ENCODE measurements at regions not wholly inside any gene's neighbourhood (a gene's known extent, or its start where the extent isn't known, plus 50 kb on each side); places are given as distances from the start of the nearest gene placed in this dataset.
"Not testable (repeated sequence)": the region's sequence is repeated elsewhere in the genome, so short reads cannot be mapped to it uniquely, and the experiment has no call there.

DNA sequence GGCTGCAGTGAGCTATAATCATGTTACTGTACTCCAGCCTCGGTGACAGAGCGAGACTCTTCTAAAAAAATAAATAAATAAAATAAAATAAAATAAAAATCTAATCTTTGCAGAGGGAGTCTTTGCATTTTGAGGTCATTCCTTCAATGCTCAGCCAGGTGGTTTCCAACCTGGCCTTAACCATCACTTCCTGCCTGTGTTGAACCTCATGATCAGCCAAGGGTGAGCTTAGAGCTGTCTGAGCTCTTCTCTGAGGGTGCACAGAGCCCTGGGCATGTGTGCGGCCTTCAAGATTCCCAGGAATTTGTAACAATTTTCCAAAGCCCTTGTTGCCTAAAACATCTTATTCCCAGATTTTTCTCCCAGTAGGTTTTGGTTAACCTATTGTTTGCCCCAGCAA, 94.3 kb downstream of the KCNJ12 start:
- DNase-seq (ENCODE audit: low spot score); CTCF ChIA-PET; H3K4me3 ChIP-seq (ENCODE audit: low read depth, low read length, poor library complexity, severe bottlenecking); intact Hi-C loops (cut with micrococcal nuclease; ENCODE audit: unreplicated experiment); H3K36me3 ChIP-seq (ENCODE audit: insufficient read depth, low read length, poor library complexity, severe bottlenecking); H3K27ac ChIP-seq (ENCODE audit: low read depth, low read length, poor library complexity, severe bottlenecking); H3K4me1 ChIP-seq (ENCODE audit: insufficient read depth, low read length, poor library complexity, severe bottlenecking); BruUV-seq (replicated peaks); H3K9me3 ChIP-seq (ENCODE audit: low read depth, low read length, poor library complexity, severe bottlenecking): not testable (repeated sequence)
- peaks cover 48% of the 10 kb centered on the region for H3K27me3 ChIP-seq (replicated peaks; ENCODE audit: insufficient read depth, low read depth, low read length, poor library complexity)
- POLR2A ChIA-PET (ENCODE audit: low non-redundant PET): interaction anchor here (0.6 kb wide), 1 partner anchor 1203 kb away, joined by 3 read pairs; no protein-coding TSS in a partner anchor

DNA sequence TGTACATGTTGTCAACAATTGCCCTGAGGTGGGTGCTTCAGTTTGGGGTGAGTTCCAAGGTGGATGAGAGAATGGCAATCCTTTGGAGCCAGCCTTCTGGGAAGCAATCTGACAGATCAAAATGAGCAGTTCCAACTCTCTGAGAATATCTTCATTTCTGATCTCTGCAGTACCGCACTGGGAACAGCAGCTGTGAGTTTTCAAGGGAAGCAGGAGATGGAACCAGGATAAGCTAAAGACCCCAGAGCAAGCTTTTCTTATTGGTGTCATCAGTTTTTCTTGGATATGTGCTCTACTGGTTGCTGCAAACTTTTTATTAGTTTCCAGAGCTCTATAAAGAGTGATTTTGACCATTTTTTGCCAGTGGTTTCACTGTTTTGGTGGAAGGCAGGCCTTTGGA, 94.7 kb downstream of the KCNJ12 start:
- Histone ChIP-seq H3K4me1 (ENCODE audit: insufficient read depth, low read length, poor library complexity, severe bottlenecking) (no peaks in the 10 kb centered on the region), H3K27ac (ENCODE audit: low read depth, low read length, poor library complexity, severe bottlenecking) (no peak overlapping the region), H3K9me3 (ENCODE audit: low read depth, low read length, poor library complexity, severe bottlenecking) (no peaks in the 10 kb centered on the region), H3K4me3 (ENCODE audit: low read depth, low read length, poor library complexity, severe bottlenecking) (no peak overlapping the region), H3K27me3 (replicated peaks; ENCODE audit: insufficient read depth, low read depth, low read length, poor library complexity) (peaks cover 48% of the 10 kb centered on the region), H3K36me3 (ENCODE audit: insufficient read depth, low read length, poor library complexity, severe bottlenecking) (no peaks in the 10 kb centered on the region)
- BruUV-seq (replicated peaks): no TSS peak
- ChIA-PET CTCF (no interaction called here), POLR2A (ENCODE audit: low non-redundant PET) (interaction anchor here (0.6 kb wide), 1 partner anchor 1203 kb away, joined by 3 read pairs; no protein-coding TSS in a partner anchor)
- TF ChIP-seq CTCF (conservative IDR thresholded peaks at IDR 0.05; ENCODE audit: low read depth, low read length) (no peak), EZH2 (IDR thresholded peaks at IDR 0.05; ENCODE audit: borderline replicate concordance, low read depth, low read length, poor library complexity, severe bottlenecking) (no peak)
- no peak for DNase-seq (ENCODE audit: low spot score)
- intact Hi-C loops (cut with micrococcal nuclease; ENCODE audit: unreplicated experiment): no loop called here

DNA sequence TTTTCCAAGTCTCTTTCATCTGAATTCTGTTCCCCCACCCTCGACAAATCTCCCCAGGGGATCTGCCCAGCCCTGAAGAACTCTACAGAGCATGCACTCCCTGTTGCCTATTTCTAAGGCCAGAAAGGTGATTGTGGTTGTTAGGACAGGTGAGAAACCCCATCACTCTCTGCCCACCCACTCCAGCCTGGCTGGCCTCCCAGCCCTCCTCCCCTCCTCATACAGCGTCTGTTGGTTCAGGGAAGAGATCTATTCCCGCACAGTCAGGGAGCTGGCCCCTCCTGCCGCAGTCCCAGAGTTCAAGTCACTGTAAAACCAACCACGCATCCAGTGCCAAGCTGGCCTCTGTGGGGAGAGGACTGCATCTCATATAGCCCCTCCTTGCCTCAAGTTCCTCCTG, 98.7 kb downstream of the KCNJ12 start:
- BruUV-seq (replicated peaks): no TSS peak
- Histone ChIP-seq H3K9me3 (ENCODE audit: low read depth, low read length, poor library complexity, severe bottlenecking) (no peaks in the 10 kb centered on the region), H3K27ac (ENCODE audit: low read depth, low read length, poor library complexity, severe bottlenecking) (no peak overlapping the region), H3K36me3 (ENCODE audit: insufficient read depth, low read length, poor library complexity, severe bottlenecking) (no peaks in the 10 kb centered on the region), H3K4me1 (ENCODE audit: insufficient read depth, low read length, poor library complexity, severe bottlenecking) (no peaks in the 10 kb centered on the region), H3K27me3 (replicated peaks; ENCODE audit: insufficient read depth, low read depth, low read length, poor library complexity) (peaks cover 63% of the 10 kb centered on the region), H3K4me3 (ENCODE audit: low read depth, low read length, poor library complexity, severe bottlenecking) (no peak overlapping the region)
- no peak for DNase-seq (ENCODE audit: low spot score)
- TF ChIP-seq EZH2 (IDR thresholded peaks at IDR 0.05; ENCODE audit: borderline replicate concordance, low read depth, low read length, poor library complexity, severe bottlenecking) (no peak), CTCF (conservative IDR thresholded peaks at IDR 0.05; ENCODE audit: low read depth, low read length) (no peak)
- POLR2A ChIA-PET (ENCODE audit: low non-redundant PET): no interaction called here
- CTCF ChIA-PET: no interaction called here
- intact Hi-C loops (cut with micrococcal nuclease; ENCODE audit: unreplicated experiment): no loop called here

GRCh38 chr17:21475571-21475970, 99.4 kb downstream of the KCNJ12 start:
- intact Hi-C loops (cut with micrococcal nuclease; ENCODE audit: unreplicated experiment): no loop called here
- DNase-seq (ENCODE audit: low spot score): no peak
- no TSS peak for BruUV-seq (replicated peaks)
- no peak overlapping the region for H3K4me3 ChIP-seq (ENCODE audit: low read depth, low read length, poor library complexity, severe bottlenecking)
- H3K4me1 ChIP-seq (ENCODE audit: insufficient read depth, low read length, poor library complexity, severe bottlenecking): no peaks in the 10 kb centered on the region
- no peak for TF ChIP-seq EZH2 (IDR thresholded peaks at IDR 0.05; ENCODE audit: borderline replicate concordance, low read depth, low read length, poor library complexity, severe bottlenecking)
- TF ChIP-seq CTCF (conservative IDR thresholded peaks at IDR 0.05; ENCODE audit: low read depth, low read length): no peak
- H3K9me3 ChIP-seq (ENCODE audit: low read depth, low read length, poor library complexity, severe bottlenecking): no peaks in the 10 kb centered on the region
- no peak overlapping the region for H3K27ac ChIP-seq (ENCODE audit: low read depth, low read length, poor library complexity, severe bottlenecking)
- H3K36me3 ChIP-seq (ENCODE audit: insufficient read depth, low read length, poor library complexity, severe bottlenecking): no peaks in the 10 kb centered on the region
- POLR2A ChIA-PET (ENCODE audit: low non-redundant PET): no interaction called here
- peaks cover 60% of the 10 kb centered on the region for H3K27me3 ChIP-seq (replicated peaks; ENCODE audit: insufficient read depth, low read depth, low read length, poor library complexity)
- CTCF ChIA-PET: no interaction called here
